HG03521 (cell line): ENCODE measurements at regions not wholly inside any gene's neighbourhood (a gene's known extent, or its start where the extent isn't known, plus 50 kb on each side); places are given as distances from the start of the nearest gene placed in this dataset.
"Not testable (repeated sequence)": the region's sequence is repeated elsewhere in the genome, so short reads cannot be mapped to it uniquely, and the experiment has no call there.

Experiments used
- ATAC-seq: cut with Tn5 transposase; IDR thresholded peaks from one replicate; pipeline ENCODE4 v1.9.1; 2021; ENCODE audit warnings: mild to moderate bottlenecking, moderate library complexity; ENCODE audit not compliant: unreplicated experiment

GRCh38 chr13:90447034-90447733 is 900.3 kb upstream of the MIR17HG start:
- ATAC-seq, result no peak

- ATAC-seq, result no peak
Measured at GRCh38 chr13:90447734-90448101, 899.8 kb upstream of the MIR17HG start.

DNA sequence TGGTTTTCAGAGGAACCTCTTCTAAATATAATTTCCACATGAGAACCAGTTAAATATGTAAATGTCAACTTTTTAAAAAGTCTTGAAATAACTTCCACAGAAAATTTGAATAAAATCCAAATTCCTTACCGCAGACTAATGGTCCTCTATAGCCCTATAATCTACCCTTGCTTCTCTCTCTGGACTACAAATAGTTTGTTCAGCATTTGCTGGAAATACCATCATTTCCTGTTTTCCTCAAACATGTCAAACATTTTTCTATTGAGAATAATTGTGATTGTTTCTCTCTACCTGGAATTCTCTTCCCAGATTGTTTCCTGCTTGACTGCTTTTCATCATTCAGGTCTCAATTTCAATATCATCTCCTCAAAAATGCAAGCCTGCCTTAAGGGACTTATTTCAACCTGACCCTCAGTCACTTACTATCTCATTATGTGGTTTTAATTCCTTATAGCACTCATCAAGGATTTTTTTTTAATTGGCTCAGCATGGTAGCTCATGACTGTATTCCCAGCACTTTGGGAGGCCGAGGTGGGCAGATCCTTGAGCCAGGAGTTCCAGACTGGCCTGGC is 898.9 kb upstream of the MIR17HG start:
- no peak for ATAC-seq

- ATAC-seq, result no peak
Measured at GRCh38 chr13:90453342-90453741, 894.1 kb upstream of the MIR17HG start.

- ATAC-seq, result no peak
Measured at GRCh38 chr13:90454002-90454636, 893.4 kb upstream of the MIR17HG start.

GRCh38 chr13:90455067-90455466 is 892.4 kb upstream of the MIR17HG start:
- no peak for ATAC-seq

DNA sequence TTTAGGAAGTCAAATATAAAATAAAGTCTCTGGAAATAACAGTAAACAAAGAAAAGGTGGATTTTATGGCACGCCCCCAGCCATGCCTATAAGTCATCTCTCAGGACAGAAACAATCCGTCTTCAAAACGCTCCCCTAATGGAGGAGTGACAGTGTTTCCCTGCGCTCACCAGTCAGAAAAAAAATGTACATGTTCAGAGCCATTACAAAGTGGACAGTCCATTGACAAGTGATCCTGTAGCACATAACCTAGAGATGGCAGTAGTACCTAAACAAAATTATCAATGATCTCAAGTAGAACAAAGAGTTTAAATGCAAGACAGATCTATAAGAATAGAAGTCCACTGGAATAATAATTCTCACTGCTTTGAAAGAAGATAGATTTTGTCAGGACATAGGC is 891.7 kb upstream of the MIR17HG start:
- no peak for ATAC-seq

GRCh38 chr13:90461398-90461797 is 886.1 kb upstream of the MIR17HG start:
- ATAC-seq, result no peak

GRCh38 chr13:90477216-90477615 is 870.3 kb upstream of the MIR17HG start:
- ATAC-seq, result no peak

DNA sequence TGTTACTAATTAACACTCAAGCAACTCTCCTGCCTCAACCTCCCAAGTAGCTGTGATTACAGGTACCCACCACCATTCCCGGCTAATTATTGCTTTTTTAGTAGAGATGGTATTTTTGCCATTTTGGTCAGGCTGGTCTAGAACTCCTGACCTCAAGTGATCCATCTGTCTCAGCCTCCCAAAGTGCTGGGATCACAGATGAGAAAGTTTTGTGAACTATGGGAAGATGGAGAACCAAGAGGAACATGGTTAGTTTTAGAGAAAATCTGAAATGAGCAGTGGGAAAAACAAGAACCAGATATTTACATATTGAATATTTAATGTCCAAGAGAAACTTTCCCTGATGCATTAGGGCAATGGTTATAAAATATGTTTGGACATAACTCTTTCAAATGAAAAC is 863.6 kb upstream of the MIR17HG start:
- no peak for ATAC-seq

- ATAC-seq, result no peak
Measured at GRCh38 chr13:90485436-90485835, 862.1 kb upstream of the MIR17HG start.

GRCh38 chr13:90492872-90493271 is 854.6 kb upstream of the MIR17HG start:
- ATAC-seq, result no peak

DNA sequence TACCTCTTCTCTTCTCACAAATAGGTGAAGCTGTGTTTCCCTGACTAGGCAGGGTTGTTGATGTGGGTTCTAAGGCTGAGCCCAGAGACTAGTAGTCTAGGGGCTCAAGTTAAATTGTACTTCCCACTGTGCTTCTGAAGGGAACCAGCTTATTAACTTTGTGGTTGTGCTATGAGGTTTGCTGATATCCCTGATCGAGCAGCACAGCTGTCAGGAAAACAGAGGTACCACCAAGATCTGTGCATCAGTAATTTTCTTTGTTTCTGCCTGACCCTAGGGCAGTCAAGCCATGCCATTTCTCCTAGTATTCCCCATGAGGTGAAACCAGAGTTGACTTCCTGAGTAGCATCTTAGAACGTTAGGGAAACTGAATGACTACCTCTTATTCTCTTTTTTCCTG is 853.8 kb upstream of the MIR17HG start:
- no peak for ATAC-seq

- ATAC-seq, result not testable (repeated sequence)
Measured at GRCh38 chr13:90494849-90495248, 852.6 kb upstream of the MIR17HG start.

DNA sequence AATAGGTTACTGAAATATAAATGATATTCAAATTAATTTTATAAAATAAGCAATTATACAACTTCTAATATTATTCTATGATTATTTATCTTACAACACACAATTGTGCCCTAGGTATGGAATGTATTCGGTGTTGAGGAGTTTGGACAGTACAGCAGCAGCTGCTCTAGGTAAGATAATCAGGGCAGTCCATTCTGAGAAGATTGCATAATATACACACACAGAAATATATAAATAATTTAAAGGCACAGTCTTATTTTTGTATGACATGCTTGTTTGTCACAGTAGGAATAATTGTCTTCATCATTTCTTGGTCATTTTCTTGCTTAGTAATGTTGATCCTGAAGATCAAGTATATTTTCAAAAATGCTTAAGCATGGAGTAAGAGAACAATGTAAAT is 849.4 kb upstream of the MIR17HG start:
- ATAC-seq, result no peak

- ATAC-seq, result no peak
Measured at GRCh38 chr13:90498816-90499215, 848.7 kb upstream of the MIR17HG start.

DNA sequence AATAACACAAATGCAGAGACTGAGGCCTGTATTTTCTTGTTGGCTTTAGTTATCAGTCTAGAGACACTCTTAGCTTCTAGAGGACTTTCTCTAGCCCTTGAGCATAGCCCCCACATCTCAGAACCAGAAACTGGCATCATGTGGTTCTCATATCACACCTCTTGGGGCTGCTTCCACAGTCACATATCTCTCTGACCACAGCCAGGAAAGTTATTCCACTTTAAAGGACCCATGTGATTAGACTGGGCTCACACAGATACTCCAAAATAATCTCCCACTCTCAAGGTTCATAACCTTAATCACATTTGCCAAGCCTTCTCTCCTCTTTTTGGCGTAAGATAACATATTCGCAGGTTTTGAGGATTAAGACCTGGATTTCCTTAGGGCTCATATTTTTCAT is 846.9 kb upstream of the MIR17HG start:
- ATAC-seq, result no peak

- ATAC-seq, result no peak
Measured at GRCh38 chr13:90502153-90502552, 845.3 kb upstream of the MIR17HG start.

DNA sequence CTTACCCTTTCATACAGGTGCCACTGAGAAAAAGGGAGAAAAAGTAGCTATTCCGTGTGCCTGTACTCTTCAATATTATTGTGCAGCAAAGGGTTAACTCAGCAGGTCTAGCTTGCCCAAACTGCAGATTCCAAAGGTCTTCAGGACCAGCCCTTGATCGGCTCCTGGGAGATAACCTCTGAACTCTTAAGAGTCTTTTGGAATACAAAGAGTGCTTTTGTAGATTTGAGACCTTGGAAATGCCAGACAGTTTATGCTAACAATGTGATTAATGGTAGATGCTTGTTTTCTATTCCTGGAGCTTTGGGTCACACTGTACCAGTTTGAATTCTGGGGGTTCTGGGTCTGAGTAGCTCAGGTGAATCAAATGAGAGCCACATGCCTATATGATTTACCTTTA is 844.7 kb upstream of the MIR17HG start:
- no peak for ATAC-seq

- no peak for ATAC-seq
Measured at GRCh38 chr13:90510319-90510718, 837.2 kb upstream of the MIR17HG start.

- no peak for ATAC-seq
Measured at GRCh38 chr13:90511903-90512302, 835.6 kb upstream of the MIR17HG start.

GRCh38 chr13:90514712-90515111 is 832.8 kb upstream of the MIR17HG start:
- not testable (repeated sequence) for ATAC-seq
